Mesendoderm (in vitro differentiated cells): ENCODE measurements at regions not wholly inside any gene's neighbourhood (a gene's known extent, or its start where the extent isn't known, plus 50 kb on each side); places are given as distances from the start of the nearest gene placed in this dataset.
"Not testable (repeated sequence)": the region's sequence is repeated elsewhere in the genome, so short reads cannot be mapped to it uniquely, and the experiment has no call there.

Experiments used
- DNase-seq: peaks from one replicate; pipeline ENCODE4 v3.0.0; 2013
- H2AK5ac ChIP-seq: 2 replicates; pipeline ENCODE4 v1.6.1; 2013; ENCODE audit warnings: low read length, inconsistent platforms
- H2BK120ac ChIP-seq: 2 replicates; pipeline ENCODE4 v1.6.1; 2013; ENCODE audit warnings: low read depth, mild to moderate bottlenecking, low read length, moderate library complexity, mixed read lengths
- H2BK15ac ChIP-seq: replicated peaks from 2 replicates; pipeline ENCODE4 v1.6.1; 2013; ENCODE audit warnings: low read depth, mild to moderate bottlenecking, moderate library complexity
- H2BK5ac ChIP-seq: 2 replicates; pipeline ENCODE4 v1.6.1; 2013; ENCODE audit warnings: low read length, inconsistent platforms
- H3K18ac ChIP-seq: 2 replicates; pipeline ENCODE4 v1.6.1; 2013; ENCODE audit warnings: mild to moderate bottlenecking, low read length, mixed read lengths
- H3K23ac ChIP-seq: one replicate; pipeline ENCODE4 v1.6.1; 2013; ENCODE audit warnings: low read length
- H3K27ac ChIP-seq: 2 replicates; pipeline ENCODE4 v1.5.1; 2013; ENCODE audit warnings: low read depth, mild to moderate bottlenecking, inconsistent platforms, low read length, moderate library complexity
- H3K27me3 ChIP-seq: 2 replicates; pipeline ENCODE4 v1.6.1; 2013; ENCODE audit warnings: low read length, control low read depth, mild to moderate bottlenecking, inconsistent platforms; ENCODE audit not compliant: insufficient read depth, poor library complexity
- H3K36me3 ChIP-seq: 2 replicates; pipeline ENCODE4 v1.6.1; 2013; ENCODE audit warnings: low read length, inconsistent platforms; ENCODE audit not compliant: control insufficient read depth, insufficient read depth
- H3K4ac ChIP-seq: one replicate; pipeline ENCODE4 v1.6.1; 2013; ENCODE audit warnings: low read depth, mild to moderate bottlenecking, low read length, moderate library complexity
- H3K4me1 ChIP-seq: 2 replicates; pipeline ENCODE4 v1.6.1; 2013; ENCODE audit warnings: low read depth, low read length, inconsistent platforms; ENCODE audit not compliant: control insufficient read depth
- H3K4me2 ChIP-seq: 2 replicates; pipeline ENCODE4 v1.6.1; 2013; ENCODE audit warnings: low read length
- H3K4me3 ChIP-seq: 2 replicates; pipeline ENCODE4 v1.5.1; 2013; ENCODE audit warnings: mild to moderate bottlenecking, low read length
- H3K56ac ChIP-seq: one replicate; pipeline ENCODE4 v1.6.1; 2013; ENCODE audit warnings: low read length
- H3K79me1 ChIP-seq: 2 replicates; pipeline ENCODE4 v1.6.1; 2013; ENCODE audit warnings: low read length, inconsistent platforms
- H3K79me2 ChIP-seq: 2 replicates; pipeline ENCODE4 v1.6.1; 2013; ENCODE audit warnings: mild to moderate bottlenecking, low read length; ENCODE audit not compliant: control insufficient read depth, insufficient read depth
- H3K9ac ChIP-seq: 2 replicates; pipeline ENCODE4 v1.6.1; 2013; ENCODE audit warnings: low read length, inconsistent platforms
- H4K5ac ChIP-seq: one replicate; pipeline ENCODE4 v1.6.1; 2013; ENCODE audit warnings: low read length
- H4K8ac ChIP-seq: one replicate; pipeline ENCODE4 v1.6.1; 2013; ENCODE audit warnings: low read depth, mild to moderate bottlenecking, control low read depth, low read length, moderate library complexity
- WGBS: extraction: QIAGEN DNeasy Blood & Tissue Kit; methylation state at CpG from one replicate; pipeline ENCODE4 v1.1.7; 2013; ENCODE audit warnings: low lambda C conversion rate, missing lambda C conversion rate; ENCODE audit not compliant: insufficient coverage; ENCODE audit errors: extremely low coverage; 5-methylcytosine and 5-hydroxymethylcytosine counted together

GRCh38 chr7:19557726-19558465 lies 150.9 kb downstream of the POLR1F start:
- Histone ChIP-seq H3K4ac (no peak overlapping the region), H3K23ac (no peak overlapping the region), H3K9ac (no peak overlapping the region), H3K18ac (no peak overlapping the region), H3K4me1 (no peaks in the 10 kb centered on the region), H4K5ac (no peak overlapping the region), H3K36me3 (no peaks in the 10 kb centered on the region), H2BK15ac (no peak overlapping the region), H3K79me2 (no peaks in the 10 kb centered on the region), H2BK5ac (no peak overlapping the region), H4K8ac (no peak overlapping the region), H2AK5ac (no peak overlapping the region), H3K56ac (no peak overlapping the region), H3K4me3 (no peak overlapping the region), H3K27ac (no peak overlapping the region), H3K79me1 (no peaks in the 10 kb centered on the region), H3K4me2 (no peak overlapping the region), H3K27me3 (no peaks in the 10 kb centered on the region), H2BK120ac (no peak overlapping the region)
- DNase-seq = no peak
- no CpG with 5 or more reads among the region's 3 CpGs for WGBS

- no peak overlapping the region for H3K27ac ChIP-seq
- H2BK15ac ChIP-seq = no peak overlapping the region
- no peaks in the 10 kb centered on the region for H3K79me1 ChIP-seq
- H4K8ac ChIP-seq = no peak overlapping the region
- H3K18ac ChIP-seq = no peak overlapping the region
- no peak overlapping the region for H3K9ac ChIP-seq
- H2AK5ac ChIP-seq = no peak overlapping the region
- H3K4ac ChIP-seq = no peak overlapping the region
- DNase-seq = no peak
- no peak overlapping the region for H2BK5ac ChIP-seq
- no peak overlapping the region for H3K4me2 ChIP-seq
- no peaks in the 10 kb centered on the region for H3K79me2 ChIP-seq
- no peaks in the 10 kb centered on the region for H3K27me3 ChIP-seq
- H4K5ac ChIP-seq = no peak overlapping the region
- no peak overlapping the region for H3K56ac ChIP-seq
- no peak overlapping the region for H2BK120ac ChIP-seq
- H3K4me3 ChIP-seq = no peak overlapping the region
- H3K4me1 ChIP-seq = no peaks in the 10 kb centered on the region
- no peak overlapping the region for H3K23ac ChIP-seq
- no peaks in the 10 kb centered on the region for H3K36me3 ChIP-seq
These were observed 154.3 kb downstream of the POLR1F start for GRCh38 chr7:19554581-19554980.

- Histone ChIP-seq H3K18ac (no peak overlapping the region), H3K79me2 (no peaks in the 10 kb centered on the region), H2BK15ac (no peak overlapping the region), H2BK120ac (no peak overlapping the region), H3K36me3 (no peaks in the 10 kb centered on the region), H3K79me1 (no peaks in the 10 kb centered on the region), H3K4ac (no peak overlapping the region), H4K5ac (no peak overlapping the region), H3K4me1 (no peaks in the 10 kb centered on the region), H3K23ac (no peak overlapping the region), H3K9ac (no peak overlapping the region), H3K4me2 (no peak overlapping the region), H2AK5ac (no peak overlapping the region), H3K4me3 (no peak overlapping the region), H3K56ac (no peak overlapping the region), H3K27me3 (no peaks in the 10 kb centered on the region), H4K8ac (no peak overlapping the region), H3K27ac (no peak overlapping the region), H2BK5ac (no peak overlapping the region)
- WGBS = no CpG with 5 or more reads among the region's 2 CpGs
- no peak for DNase-seq
These were observed 156.3 kb downstream of the POLR1F start for GRCh38 chr7:19552576-19552975.

- H4K5ac ChIP-seq, H2BK15ac ChIP-seq, H3K36me3 ChIP-seq, H3K27me3 ChIP-seq, H2AK5ac ChIP-seq, H3K18ac ChIP-seq, DNase-seq, H2BK120ac ChIP-seq, H3K23ac ChIP-seq, H2BK5ac ChIP-seq, H3K4me1 ChIP-seq, H3K4ac ChIP-seq, H3K4me2 ChIP-seq, H3K4me3 ChIP-seq, H3K27ac ChIP-seq, H3K79me1 ChIP-seq, H4K8ac ChIP-seq, H3K79me2 ChIP-seq, H3K9ac ChIP-seq, H3K56ac ChIP-seq: not testable (repeated sequence)
- WGBS = no CpG with 5 or more reads among the region's 5 CpGs
These were observed 159.6 kb downstream of the POLR1F start for GRCh38 chr7:19549246-19549645.

- Histone ChIP-seq H2BK15ac (no peak overlapping the region), H3K27ac (no peak overlapping the region), H4K5ac (no peak overlapping the region), H3K4me1 (no peaks in the 10 kb centered on the region), H4K8ac (peak overlapping the region; percentile 39), H3K79me2 (no peaks in the 10 kb centered on the region), H3K9ac (no peak overlapping the region), H2BK120ac (no peak overlapping the region), H3K27me3 (no peaks in the 10 kb centered on the region), H3K36me3 (no peaks in the 10 kb centered on the region), H2AK5ac (no peak overlapping the region), H2BK5ac (no peak overlapping the region), H3K23ac (no peak overlapping the region), H3K18ac (no peak overlapping the region), H3K79me1 (no peaks in the 10 kb centered on the region), H3K4me2 (no peak overlapping the region), H3K56ac (no peak overlapping the region), H3K4ac (no peak overlapping the region), H3K4me3 (no peak overlapping the region)
- WGBS = no CpG with 5 or more reads among the region's 4 CpGs
- DNase-seq = no peak
These were observed 170.9 kb downstream of the POLR1F start for GRCh38 chr7:19537942-19538401.

GRCh38 chr7:19533266-19533665 lies 175.6 kb downstream of the POLR1F start:
- no peak overlapping the region for H3K18ac ChIP-seq
- no peaks in the 10 kb centered on the region for H3K36me3 ChIP-seq
- H4K8ac ChIP-seq = no peak overlapping the region
- no peak overlapping the region for H3K4ac ChIP-seq
- H2BK15ac ChIP-seq = no peak overlapping the region
- H3K27me3 ChIP-seq = no peaks in the 10 kb centered on the region
- no peaks in the 10 kb centered on the region for H3K4me1 ChIP-seq
- H2BK120ac ChIP-seq = no peak overlapping the region
- H4K5ac ChIP-seq = no peak overlapping the region
- DNase-seq = no peak
- H3K79me1 ChIP-seq = no peaks in the 10 kb centered on the region
- H3K9ac ChIP-seq = no peak overlapping the region
- H3K23ac ChIP-seq = no peak overlapping the region
- no peak overlapping the region for H3K27ac ChIP-seq
- H3K79me2 ChIP-seq = no peaks in the 10 kb centered on the region
- no peak overlapping the region for H3K56ac ChIP-seq
- no peak overlapping the region for H3K4me3 ChIP-seq
- H3K4me2 ChIP-seq = no peak overlapping the region
- WGBS = no CpG with 5 or more reads among the region's 1 CpG
- no peak overlapping the region for H2AK5ac ChIP-seq
- H2BK5ac ChIP-seq = no peak overlapping the region
